GM21619 (cell line): ENCODE measurements at regions not wholly inside any gene's neighbourhood (a gene's known extent, or its start where the extent isn't known, plus 50 kb on each side); places are given as distances from the start of the nearest gene placed in this dataset.

Source experiments
- ATAC-seq: cut with Tn5 transposase; IDR thresholded peaks from one replicate; pipeline ENCODE4 v1.9.1; 2021; ENCODE audit not compliant: unreplicated experiment

DNA sequence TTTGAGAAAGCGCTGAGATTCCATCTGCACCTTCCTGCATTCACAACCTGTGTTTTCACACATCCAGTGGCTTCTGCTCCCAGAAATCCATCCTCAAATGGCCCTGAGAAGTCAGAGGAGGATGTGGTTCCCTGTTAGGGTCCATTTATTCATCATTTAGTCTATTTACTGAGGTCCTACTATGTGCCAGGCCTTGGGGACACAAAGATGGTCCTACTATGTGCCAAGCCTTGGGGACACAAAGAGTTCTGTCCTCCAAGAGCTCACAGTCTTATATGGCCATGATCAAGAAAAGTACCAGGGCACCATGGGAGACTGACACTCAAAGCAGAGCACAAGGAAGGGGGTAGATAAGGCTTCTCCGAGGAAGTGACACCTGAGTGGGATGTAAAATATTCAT, 147.1 kb upstream of the ATP1B1 start:
- ATAC-seq: no peak

DNA sequence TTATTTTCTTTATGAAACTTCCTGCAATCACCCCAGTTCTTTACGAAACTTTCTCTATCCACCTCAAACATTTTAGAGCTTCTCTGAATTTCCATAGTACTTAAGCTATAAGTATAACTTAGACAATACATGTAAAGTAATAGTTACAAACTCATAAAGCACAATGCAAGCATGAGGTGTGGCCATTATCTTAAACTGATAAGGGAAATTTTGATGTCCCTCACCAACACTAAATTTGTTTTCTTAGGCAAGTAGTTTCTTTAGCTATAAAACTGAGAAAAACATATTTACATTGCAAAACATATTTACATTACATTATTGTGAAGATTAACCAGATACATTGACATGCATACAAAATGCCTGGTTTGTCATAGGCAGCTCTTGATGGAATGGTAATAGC, 146.4 kb upstream of the ATP1B1 start:
- no peak for ATAC-seq

DNA sequence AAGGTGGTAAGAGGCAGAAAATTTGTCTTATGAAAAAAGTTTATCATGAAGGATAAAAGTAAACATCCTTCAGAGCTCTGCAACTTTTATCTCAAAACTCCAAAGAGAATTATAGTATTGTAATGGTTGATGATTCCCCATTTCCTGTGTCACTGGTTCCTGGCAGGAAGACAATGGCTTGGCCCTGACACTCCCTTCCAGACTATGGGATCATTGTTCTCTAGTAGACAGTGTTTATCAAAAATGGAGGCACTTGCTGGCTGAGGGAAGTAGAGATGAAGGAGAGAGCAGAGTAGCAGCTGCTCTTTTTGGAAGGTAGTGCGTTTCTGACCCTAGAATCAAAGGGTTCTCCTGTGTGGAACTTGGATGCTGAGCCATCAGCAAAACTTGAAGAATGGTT, 145.9 kb upstream of the ATP1B1 start:
- ATAC-seq: no peak

DNA sequence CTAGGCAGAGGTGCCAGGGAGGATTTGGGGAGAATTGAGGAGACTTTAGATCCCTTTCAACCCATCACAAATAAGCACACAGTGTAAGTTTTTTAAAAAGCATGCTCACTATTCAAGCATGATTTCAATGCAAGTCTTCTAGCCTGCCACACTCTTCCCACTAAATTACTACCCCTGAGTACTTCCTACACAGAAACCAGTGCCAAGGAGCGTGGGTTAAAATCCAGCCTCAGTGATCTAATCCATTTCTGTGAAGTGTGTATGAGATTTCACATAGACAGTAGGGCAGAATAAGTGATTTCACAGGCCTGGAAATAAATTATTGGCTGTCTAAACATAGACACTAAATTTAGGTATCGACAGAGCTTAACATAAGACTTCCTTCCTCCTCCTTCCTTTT, 142.9 kb upstream of the ATP1B1 start:
- no peak for ATAC-seq

DNA sequence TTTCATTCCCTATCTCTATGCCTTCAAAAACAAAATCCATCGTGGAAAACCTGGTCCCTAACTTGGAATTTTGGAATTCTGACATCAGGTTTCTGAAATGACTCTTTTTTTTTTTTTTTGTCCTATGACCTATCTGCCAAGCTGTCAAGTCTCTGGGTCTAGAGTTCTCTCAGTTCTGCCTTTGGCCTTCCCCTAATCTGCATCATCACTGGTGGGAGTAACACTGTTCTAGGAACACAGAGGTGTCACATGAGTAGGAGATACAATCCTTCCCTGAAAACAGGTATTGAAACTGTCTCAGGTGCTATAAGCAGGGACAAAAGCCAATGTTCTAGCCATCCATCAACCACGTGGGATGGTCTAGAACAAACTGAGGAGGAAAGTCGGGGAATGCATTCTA, 142.0 kb upstream of the ATP1B1 start:
- no peak for ATAC-seq

DNA sequence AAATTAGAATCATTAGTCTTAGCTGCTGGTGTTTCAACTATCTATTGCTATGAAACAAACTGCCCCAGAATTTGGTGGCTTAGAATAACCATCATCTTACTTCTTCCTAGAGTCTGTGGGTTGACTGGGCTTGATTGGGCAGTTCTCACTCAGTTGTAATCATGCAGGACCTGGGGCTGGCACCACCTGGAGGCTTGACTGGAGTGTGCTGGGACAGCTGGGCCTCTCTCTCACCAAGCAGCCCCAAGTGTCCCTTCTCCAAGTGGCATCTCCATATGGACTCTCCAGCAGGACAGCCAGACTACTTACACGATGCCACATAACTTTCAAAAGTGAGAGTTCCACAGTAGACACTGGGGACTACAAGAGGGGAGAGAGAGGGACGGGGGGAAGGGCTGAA, 140.3 kb upstream of the ATP1B1 start:
- ATAC-seq: no peak

DNA sequence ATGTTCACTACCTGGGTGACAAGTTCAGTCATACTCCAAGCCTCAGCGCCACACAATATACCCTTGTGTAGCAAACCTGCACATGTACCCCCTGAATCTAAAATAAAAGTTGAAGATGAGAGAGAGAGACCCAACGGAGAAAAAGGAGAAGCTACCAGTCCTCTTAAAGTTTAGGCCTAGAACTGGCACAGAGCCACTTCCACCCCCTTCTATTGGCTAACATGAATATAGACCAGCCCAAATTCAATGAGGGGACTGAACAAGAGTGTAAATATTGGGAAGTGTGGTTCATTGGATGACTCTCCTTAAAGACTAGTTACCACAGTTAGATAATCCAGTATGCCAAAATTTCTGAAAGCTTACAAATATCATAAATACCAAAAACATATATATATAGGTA, 139.9 kb upstream of the ATP1B1 start:
- ATAC-seq: no peak

DNA sequence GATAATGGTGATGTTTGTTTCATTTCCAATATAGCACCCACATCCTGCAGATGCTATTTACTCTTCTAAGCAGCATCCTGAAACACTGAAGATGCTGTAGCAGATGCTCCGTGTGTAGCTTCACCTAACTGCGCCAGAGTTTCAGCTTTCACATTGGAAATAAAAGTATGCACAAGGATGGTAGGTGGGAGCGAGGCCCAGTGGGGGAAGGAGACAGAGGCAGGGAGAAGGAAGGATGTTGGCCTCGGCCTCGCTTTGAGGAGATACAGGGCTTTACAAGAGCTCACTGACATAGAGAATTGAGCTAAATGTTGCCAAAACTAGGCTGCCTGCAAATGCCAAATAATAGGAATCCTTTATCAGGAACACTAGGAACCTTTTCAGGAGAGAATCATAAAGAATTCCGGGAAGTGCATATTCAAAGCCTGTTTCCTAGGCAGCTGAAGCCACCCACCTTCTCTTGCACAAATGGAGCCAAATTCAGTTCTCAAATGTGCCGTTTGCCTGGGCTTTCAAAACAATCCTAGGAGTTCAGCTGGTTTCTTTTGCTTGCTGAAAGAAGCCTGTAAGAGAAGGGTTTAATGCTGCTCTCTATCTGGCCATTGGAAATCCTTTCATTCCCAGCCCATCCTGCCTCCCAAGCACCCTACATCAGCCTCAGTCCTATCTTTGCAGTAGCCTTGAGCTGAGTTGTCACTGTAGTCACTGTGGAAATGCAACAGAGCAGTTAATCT, 135.4 kb upstream of the ATP1B1 start:
- no peak for ATAC-seq

DNA sequence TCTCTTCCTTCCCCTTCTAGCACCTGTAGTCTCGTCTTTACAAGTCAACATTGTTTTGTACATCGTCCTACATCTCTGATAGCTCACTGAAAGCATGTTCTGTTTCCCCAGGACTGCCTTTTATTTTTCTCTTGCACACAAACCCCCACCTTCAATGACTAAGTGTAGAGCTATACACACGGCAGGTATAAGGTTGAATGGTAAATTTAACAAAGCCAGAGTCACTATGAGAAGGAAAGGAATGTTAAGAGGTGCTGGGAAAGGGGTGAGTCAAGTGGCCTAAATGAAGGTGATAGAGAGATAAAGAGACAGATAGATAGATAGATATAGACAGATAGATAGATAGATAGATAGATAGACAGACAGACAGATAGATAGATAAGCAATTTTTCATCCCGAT, 134.3 kb upstream of the ATP1B1 start:
- ATAC-seq: no peak

DNA sequence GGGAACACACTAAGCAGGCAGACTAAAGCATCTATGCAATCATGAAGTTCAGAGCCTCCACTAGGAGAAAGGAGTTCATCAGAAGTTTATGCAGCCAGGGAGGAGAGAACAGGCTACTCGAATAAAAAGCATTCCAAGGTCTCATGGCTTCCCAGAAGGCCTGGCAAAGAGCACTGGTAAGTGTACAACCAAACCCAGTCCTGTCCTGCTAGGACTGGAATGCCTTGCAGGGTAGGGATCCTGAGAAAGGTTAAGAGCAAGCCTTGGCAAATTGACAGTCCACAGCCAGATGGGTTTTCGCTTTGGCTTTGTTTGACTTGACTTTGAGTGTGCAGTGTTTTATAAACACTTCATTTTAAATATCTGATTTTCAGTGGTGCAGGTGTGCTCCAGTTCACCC, 133.6 kb upstream of the ATP1B1 start:
- no peak for ATAC-seq

DNA sequence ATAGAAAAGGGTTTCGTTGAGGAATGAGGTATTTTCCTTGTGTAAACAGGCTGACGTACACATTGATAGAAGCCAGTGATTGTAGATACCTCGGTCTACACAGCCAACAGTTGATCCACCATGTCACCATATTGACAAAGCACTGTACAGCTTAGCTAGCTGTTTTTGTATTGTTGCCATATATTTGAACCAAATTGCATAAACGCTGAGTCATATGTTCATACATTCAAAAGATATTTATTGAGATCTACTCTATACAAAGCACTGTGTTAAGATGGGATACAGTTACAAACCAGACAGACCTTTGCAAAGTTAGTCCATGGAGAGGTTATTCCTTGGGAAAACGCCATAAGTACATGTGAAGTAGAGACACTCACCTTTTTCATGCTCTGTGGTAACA, 132.4 kb upstream of the ATP1B1 start:
- ATAC-seq: no peak

DNA sequence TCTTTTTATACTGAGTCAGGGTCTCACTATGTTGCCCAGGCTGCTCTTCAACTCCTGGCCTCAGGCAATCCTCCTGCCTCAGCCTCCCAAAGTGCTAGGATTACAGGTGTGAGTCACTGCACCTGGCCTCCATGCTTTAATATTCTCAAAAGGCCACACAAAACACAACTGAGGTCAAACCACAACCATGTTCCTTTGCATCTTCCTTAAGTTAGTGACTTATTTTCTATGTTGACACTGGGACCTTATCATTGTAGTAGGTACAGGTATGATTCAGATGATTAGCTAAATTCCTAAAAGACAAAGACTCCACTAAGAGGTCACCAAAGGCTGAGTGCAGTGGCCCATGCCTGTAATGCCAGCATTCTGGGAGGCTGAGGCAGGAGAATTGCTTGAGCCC, 131.9 kb upstream of the ATP1B1 start:
- no peak for ATAC-seq

DNA sequence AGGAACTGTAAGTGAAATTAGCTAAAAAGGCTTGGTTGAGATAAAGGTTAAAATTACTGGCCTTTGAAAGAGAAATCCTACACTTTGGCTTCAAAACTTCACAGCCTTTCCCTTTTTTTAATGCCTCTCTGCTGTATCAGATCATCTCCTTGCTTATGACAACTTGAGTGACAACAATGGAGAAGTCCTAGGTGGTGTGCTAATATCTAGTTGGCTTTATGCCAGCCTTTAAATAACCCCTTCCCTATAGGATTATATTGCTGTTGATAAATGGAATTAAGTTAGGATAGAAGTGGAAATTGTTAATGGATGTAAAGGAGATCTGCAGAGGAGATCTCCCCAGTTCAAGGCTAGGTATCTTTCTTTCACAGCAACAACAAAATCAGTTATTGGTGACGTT, 130.2 kb upstream of the ATP1B1 start:
- no peak for ATAC-seq

DNA sequence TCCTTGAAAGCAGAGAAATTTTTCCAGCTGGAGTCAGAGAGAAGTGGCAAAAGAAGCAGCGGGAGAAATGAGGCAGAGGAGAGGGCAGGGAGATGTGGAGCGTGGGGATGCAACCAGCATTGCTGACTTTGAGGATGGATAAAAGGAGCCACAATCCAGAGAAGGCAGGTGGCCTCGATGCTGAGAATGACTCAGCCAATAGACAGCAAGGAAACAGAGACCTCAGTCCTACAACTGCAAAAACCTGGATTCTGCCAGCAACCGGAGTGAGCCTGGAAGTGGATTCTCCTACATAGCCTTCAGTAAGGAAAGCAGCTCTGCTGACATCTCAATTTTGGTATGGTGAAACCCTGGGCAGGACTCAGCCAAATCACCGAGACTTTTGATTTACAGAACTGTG, 128.9 kb upstream of the ATP1B1 start:
- ATAC-seq: no peak

DNA sequence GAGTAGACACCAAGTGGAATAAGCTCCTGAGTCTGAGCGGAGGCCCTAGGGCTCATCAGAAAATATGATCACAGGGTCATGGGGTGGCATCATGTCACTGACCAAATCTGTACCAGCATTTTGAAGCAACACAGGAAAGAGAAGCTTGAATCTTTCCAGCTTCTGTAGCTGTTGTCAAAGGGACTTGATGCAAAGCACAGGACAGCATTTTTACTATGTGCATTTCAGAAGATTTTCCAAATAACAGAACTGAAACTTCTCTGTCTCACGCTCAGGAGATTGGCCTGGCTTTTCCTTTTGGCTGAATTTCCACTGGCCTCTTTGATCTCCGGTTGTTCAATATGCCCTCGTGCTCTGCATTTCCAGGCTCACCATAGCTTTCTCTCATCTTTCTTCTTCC, 127.2 kb upstream of the ATP1B1 start:
- no peak for ATAC-seq

DNA sequence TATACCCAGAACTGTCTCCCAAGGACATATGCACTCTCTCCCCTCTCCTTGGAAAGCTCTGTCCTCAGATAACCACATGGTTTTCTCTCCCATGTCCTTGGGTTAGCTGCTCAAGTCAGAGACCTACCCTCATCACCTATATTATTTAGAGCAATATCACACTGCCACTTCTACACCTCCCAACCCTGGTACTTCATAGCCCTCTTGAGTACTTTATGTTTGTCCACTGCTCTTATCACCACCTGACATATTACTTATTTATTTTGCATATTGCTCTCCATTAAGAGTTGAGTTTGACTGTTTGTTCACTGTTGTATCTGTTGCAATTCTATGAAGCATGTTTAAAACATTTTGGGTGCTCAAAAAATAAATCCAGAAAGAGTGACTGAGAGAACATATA, 126.3 kb upstream of the ATP1B1 start:
- ATAC-seq: no peak

DNA sequence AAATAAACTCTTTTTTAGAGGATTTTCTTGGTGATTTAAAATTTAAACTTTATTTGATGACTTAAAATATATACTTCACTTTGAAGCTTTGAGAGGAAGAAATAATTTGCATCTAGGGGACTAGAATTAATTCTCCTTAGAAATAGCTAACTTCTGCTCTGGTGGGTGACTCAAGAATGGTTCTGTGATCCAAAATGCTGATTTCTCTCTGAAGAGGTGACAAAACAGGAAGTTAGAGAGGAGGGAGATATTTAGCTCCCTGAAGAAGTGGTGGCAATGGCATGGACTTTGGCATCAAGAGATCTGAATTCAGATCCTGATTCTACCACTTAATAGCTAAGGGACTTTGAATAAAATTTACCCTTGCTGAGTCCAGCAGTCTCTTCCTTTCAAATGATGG, 125.8 kb upstream of the ATP1B1 start:
- ATAC-seq: no peak

DNA sequence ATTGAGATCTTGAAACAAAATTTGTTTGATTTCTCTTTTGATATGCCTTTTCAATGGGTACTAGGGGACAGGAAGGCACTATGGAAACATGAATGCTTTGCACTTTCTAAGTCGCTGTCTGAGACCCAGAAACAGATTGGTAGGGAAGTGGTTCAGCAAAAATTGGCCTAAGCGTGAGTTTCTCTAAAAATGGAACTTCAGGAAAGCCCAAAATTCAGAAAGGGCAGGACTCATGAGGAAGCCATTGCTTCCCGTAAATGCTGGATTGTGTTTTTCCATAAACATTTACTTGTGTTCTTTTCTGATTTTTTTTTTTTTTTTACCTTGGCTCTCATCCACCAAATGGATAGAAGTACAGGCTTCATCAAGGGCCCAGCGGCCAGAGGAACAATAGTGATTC, 123.7 kb upstream of the ATP1B1 start:
- no peak for ATAC-seq

DNA sequence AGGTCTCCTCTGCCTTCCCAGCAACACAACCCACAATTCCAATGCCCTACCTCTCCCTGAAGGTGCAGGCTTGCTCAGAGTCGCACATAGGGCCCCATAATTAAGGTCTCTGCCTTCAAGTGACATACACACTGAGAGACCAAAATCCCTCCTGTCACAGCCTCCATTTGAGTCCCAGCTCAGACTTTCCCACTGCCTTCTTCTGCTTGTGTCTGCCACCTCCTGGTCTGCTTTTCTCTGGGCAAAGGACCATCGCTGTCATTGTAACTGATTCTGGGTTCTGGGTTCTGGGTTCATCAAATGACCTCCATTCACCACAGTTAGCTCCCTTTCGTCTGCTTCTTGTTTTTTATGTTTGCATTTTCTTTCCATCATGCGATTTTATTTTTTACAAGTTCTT, 119.2 kb upstream of the ATP1B1 start:
- no peak for ATAC-seq

DNA sequence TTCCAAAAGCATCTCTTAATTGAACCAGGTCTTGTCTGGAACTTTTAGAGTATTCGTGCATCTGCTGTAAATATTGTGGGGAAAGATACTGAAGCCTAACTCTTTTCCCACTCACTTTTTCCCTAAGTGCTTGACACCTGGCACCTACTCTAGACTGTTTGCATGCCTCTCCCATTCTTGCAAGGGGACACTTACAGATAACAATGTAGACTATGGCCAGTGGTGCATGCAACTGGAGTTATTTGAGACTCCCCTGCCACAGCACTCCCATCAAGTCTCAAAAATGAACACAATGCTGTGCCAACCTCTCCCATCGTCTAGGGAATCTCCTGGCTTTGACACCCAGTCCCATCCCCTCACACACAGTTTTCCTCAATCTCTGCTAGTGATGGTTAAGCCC, 118.6 kb upstream of the ATP1B1 start:
- ATAC-seq: no peak

DNA sequence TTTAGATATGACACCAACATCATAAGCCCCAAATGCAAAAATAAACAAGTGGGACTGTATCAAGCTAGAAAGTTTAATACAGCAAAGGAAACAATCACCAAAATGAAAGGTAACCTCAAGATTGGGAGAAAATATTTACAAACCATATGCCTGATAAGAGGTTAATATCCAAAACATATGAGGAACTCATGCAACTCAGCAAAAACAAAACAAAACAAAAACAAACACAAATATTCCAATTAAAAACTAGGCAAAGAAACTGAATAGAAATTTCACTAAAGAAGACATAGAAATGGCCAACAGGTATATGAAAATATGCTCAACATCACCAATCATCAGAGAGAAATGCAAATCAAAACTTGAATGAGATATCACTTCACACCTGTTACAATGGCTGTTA, 116.5 kb upstream of the ATP1B1 start:
- ATAC-seq: no peak

DNA sequence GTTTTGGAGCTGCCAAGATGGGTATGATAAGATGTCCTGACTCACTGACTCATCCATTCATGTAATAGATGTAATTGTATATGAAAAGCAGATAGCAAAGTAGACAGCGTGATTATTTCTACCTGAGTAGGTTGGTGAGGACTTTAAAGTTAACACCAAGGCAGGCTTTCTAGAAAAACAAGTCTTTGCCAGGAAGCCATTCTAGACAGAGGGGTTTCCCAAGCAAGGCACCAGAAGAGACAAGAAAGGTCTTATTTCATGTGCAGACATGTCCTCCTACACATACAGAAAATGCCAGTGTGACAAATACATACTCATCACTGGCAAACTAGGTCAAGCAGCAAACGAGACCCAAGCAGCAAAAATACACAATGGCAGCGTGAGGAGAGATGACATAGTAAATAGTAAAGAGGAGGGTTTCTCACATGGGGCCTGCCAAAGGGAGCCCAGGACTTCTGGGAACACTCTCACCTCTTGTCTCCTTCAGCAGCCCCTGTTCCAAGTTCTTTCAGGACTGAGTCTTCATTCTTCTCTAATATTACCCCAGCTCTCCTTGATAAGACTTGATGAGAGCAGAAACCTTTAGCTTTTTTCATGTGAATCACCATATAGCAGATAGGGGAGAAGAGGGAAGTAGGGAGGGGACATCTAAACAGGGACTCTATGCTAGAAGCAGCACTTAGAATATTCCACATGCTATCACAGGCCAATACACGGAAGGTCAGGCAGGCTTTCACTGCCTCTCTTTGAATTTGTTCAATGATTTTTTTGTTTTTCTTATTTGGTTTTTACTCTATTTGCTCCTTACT, 114.6 kb upstream of the ATP1B1 start:
- ATAC-seq: no peak

DNA sequence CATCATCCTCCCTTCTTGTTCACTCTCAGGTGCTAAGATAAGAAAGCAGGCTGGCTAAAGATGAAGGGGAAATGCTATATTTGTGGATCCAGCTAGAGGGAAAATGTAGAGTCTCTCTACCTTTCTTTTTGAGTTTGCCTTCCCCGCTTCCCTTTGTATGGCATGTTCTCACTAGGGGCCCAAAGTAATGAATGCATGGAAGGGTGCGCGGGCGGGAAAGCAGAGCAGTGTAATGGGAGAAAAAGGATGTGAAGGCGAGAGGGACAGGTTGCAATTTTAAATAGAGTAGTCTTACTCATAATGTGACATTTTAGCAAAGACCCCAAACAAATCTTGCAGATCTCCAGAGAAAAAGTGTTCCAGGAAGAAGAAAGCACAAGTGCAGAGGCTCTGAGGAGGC, 105.1 kb upstream of the ATP1B1 start:
- no peak for ATAC-seq
